GM21619 (cell line): ENCODE measurements at regions not wholly inside any gene's neighbourhood (a gene's known extent, or its start where the extent isn't known, plus 50 kb on each side); places are given as distances from the start of the nearest gene placed in this dataset.
A peak's percentile ranks its signal among the peaks of the same experiment; 100 is the strongest.

Experiments used
- ATAC-seq: cut with Tn5 transposase; IDR thresholded peaks from one replicate; pipeline ENCODE4 v1.9.1; 2021; ENCODE audit not compliant: unreplicated experiment

DNA sequence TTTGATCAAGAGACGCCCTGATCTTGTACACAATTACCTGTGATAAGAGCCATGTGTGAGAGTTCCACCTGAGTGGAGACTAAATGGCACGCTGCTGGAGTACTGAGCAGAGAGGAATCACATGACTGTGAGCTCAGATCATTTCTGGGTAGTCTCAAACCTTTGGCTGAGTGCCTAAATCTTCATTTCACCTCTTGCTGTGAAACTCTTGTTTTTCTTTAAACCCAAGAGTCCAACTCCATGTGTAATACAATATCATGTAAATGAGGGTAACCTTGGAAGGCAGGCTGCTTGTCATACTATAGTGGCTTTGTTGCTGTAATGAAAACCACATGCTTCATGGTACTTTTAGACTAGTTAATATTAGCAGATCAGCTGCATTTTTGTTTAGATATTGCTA lies 156.9 kb downstream of the CAND1 start:
- ATAC-seq = no peak

DNA sequence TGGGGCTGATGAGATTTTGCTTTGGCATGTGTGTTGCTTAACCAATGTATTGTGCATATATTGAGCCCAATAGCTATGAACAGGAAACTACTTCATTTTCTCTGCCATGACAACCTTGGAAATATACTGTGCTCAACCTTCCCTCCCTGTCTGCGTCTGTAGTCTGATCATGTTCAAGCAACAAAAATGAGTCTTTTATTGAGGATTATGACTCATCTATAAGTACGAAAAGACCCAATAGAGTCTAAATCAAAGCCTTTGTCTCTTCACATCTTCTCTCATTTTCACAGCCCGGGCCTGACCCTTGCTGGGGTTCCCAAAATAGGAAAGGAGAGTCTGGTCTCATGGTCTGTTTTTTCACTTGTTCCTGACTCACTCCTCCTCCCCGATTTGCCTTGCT lies 158.2 kb downstream of the CAND1 start:
- no peak for ATAC-seq

DNA sequence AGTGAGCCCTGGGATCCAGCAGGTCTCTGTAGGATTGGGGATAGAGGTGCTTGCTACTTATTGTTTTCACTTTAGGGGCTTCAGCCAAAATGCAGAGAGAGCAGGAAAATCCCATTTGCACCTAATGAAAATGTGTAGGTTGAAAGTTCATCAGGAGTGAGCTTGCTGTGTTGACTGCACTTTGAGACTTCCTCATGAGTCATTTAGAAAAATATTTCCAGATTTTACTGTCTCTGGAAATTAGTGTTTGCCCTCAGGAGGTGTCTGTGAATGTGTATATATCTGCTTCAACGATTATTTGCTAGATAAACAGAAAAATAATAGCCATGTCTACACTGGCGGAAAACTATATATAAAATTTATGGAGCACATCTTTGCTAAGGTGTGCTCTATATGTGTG lies 159.3 kb downstream of the CAND1 start:
- no peak for ATAC-seq

DNA sequence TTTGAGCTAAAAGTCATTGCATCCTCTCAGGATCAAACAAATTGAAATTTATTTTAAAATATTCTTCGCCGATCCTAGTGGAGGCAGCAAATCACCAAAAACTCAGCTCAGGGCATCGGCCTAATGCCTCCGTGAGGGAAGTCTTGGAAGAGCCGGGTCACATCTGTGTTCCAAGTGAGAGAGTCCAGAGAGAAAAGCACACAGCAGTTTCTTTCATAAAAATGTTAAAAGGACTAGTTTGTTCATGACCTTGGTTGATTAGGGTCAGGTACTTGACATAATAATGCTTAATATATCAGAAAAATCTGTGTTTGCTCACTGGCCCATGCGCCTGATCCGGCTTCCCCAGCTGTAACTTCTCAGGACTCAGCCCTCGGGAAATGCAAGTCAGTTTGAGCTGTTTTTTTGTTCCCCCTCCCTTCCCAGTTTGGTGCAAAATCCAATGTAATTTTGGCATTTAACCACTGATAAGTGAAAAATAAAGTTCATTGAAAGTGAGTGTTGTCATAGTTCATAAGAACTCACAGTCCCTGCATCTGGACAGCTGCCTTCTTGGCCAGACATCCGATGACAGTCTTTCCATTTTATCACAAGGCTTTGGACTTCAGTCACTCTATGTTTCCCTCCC lies 161.7 kb downstream of the CAND1 start:
- no peak for ATAC-seq

- no peak for ATAC-seq
Observed at GRCh38 chr12:67431411-67432020, 162.4 kb downstream of the CAND1 start.

DNA sequence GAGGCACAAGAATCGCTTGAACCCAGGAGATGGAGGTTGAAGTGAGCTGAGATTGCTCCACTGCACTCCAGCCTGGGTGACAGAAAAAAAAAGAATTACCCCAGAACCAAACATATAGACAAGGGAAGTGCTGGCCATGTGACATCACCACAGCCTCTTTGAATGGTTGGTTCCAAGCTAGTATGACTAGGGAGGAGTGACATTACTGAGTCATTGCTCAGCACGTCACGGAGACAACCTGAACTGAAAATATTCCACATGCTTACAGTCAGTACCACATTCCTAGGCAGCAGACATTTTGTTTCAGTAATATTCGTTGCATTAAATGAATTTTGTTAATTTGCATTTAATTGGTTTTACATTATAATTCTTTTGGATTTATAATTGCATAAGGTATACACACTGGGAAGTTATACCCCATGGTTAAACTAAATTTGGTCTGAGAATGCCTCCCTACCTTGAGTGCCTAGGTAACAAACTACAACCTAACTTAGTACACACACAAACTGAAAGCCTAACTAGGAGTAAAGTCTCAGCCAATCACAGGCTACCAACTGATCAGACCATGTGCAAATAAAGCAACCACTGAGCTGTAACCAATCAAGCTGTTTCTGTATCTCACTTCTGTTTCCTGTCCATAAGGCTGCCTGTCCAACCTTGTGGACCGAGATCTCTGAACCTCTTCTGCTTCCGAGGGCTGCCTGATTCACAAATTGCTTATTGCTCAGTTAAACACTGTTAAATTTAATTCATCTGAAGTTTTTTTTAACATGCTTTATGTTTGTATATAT lies 164.4 kb downstream of the CAND1 start:
- ATAC-seq = peak; percentile 93

GRCh38 chr12:67434671-67435370 lies 165.7 kb downstream of the CAND1 start:
- ATAC-seq = no peak

DNA sequence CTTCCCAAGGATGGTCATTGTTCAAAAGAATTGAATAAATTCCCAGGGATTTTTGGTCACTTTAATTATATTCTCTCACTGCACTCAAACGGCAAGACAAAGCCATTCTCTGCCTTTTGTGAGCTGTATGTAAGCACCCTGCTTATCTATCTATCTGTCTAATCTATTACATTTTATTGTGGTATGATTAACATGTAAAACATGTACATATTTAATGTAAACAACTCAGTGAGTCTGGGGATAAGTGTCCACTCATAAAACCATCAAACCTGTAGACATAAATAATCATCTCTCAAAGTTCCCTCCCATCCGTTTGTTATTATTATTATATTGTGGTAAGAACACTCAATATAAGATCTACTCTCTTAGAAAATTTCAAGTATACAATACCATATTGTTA lies 167.1 kb downstream of the CAND1 start:
- no peak for ATAC-seq

GRCh38 chr12:67437011-67437410 lies 167.9 kb downstream of the CAND1 start:
- no peak for ATAC-seq

DNA sequence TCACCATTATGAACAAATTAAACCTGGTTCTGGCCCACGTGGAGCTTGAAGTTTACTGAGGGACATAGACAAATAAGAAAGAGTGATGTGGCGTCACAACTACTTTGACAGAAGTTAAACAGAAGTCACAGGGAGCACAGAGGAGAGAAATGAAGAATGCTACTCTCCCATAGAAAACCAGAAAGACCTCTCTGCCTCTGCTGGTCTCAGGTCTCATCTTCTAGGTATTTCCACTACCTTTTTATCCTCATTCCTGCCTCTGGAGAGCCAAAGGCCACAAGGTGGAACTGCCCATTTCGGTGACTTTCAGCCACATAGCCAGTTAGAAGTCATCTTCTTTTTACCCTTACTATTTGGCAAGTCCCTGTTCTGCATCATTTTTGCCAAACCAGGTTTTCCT lies 170.5 kb downstream of the CAND1 start:
- ATAC-seq = no peak

DNA sequence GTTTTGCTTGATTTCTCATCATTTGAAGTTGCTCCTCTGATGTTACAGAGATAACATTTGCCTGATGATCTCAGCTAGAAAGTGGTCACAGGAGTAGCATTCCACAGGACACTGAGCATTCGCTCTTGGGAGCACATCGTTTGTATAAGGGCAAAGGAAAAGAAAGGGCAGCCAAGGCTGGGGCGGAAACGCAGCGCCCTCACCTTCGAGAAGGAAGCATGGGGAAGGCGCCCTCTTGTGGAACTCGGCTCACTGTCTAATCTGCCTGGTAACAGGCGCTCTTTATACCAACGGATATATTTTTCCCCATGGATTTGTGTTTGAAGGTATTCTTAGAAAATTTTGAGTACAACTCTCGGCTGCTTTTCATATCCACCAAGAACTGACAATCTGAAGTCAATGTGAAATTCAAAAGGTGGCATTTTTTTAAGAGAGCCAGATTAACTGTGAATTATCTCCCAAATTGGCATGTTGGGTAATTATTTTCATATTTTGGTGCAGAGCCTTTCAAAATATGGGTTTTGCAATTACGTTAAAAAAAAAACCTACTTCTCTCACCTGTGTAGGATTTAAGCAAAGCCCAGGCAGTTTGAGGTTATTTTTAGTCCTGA lies 172.7 kb downstream of the CAND1 start:
- ATAC-seq = peak; percentile 97

DNA sequence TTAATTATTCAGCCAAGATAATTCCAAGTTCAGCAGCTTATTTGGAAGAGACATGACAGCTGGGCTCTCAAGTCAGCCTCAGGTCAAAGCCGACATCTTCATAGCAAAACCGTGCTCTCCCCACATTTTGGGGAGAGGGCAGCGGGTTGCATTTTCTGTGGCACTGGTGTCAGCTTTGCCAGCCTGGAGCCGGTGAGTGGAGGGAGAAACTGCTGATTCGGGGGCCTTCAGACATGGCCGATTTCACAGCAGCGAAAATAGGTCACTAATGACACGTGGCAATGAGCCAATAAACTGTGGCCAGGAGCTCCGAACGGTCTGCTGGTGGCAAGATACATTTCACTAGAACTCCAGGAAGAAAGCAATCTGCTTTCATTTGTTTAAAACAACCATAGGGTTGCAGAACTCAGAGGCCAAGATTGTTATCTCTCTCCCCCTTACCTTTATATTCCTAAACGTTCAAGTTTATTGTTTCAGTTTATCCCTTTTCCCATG lies 173.2 kb downstream of the CAND1 start:
- ATAC-seq = no peak

DNA sequence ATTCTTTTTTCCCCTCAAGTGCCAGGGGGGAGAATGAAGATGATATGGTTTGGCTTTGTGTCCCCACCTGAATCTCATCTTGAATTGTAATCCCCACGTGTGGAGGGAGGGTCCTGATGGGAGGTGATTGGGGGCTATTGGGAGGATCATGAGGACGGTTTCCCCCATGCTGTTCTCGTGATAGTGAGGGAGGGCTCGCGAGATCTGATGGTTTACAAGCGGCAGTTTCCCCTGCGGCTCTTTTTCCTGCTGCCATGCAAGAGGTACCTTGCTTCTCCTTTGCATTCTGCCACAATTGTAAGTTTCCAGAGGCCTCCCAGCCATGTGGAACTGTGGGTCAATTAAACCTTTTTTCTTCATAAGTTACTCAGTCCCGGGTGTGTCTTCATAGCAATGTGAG lies 173.7 kb downstream of the CAND1 start:
- ATAC-seq = no peak

DNA sequence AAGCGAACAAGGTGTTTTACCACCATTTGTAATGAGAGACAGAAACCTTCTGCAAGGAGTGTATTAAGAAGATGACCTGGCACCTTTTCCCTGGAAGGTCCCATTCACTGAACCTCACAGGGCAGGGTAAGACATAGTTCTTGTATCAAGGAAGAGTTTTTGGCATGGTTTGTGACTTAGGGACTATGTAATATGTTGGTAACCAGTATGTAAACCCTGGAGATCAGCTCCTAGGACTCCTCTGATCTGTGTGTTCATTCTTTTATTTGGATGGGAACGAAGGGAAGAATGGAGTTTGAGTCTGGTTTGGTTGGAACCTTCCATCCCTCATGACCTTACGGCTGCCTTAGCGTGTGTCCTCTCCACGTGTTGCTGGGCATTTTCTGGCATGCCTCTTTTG lies 175.4 kb downstream of the CAND1 start:
- ATAC-seq = no peak

DNA sequence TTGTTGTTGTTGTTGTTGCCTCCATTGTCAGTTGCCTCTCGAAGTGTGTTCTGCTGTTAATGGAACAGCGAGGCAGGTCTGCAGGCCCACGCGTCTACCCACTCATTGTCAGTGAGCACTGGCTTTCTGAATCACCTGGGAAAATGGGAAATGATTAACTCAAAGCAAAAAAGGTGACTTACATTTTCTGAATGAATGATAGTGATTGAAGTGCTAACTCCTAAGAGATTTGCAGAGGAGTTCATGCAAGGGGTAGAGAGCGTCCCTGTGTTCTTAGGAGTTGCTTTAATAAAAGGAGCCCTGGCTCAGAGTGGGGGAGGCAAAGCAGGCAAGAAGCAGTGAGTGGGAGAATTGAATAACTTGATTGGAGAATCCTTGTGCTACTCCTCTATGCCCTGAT lies 177.6 kb downstream of the CAND1 start:
- no peak for ATAC-seq

DNA sequence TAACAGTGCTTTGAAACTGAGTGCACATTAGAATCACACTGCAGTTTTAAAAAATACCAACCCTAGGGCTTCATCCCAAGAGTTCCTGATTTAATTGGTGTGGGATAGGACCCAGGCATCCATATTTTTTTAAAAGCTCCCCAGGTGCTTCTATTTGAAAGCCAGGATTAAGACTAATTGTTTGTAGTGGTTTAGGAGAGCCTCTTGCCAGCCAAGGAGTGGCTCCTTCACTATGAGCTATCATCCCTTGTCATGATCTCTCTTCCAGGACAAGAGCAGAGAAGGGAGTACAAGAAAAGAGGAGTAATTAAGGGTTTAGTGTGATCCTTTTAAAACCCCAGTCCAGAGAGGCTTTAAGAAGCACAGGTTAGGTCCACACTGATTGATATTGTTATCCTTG lies 178.0 kb downstream of the CAND1 start:
- ATAC-seq = no peak

- peak; percentile 78 for ATAC-seq
Observed at GRCh38 chr12:67449591-67450052, 180.5 kb downstream of the CAND1 start.

DNA sequence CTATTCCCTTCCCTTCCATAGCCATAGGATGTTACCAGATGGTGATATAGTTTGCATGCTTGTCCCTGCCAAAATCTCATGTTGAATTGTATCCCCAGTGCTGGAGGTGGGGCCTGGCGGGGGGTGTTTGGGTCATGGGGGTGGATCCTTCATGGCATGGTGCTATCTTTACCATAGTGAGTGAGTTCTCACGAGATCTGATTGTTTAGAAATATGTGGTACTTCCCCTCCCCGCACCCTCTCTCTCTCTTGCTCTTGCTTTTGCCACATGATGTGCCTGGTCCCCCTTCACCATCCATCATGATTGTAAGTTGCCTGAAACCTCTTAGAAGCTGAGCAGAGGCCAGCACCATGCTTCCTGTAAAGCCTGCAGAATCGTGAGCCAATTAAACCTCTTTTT lies 181.3 kb downstream of the CAND1 start:
- no peak for ATAC-seq

DNA sequence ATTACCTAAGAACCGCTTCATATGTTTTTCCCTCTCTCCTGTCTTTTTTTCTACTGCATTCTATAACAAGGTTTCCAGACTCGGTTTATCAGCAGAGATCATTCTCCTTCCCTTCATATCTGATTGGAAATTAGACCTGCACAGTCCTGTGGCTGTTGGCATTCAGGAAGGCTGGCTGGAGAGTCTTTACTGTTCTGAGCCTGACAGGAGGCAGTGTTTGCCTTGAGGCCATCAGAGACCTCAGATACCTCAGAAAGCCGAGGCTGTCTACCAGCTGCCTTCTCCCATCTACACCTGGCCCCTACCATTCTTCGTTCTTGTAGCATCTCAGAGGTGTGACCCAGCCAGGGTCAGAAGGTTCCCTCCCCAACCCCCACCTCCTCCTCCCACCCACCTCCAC lies 182.0 kb downstream of the CAND1 start:
- no peak for ATAC-seq

DNA sequence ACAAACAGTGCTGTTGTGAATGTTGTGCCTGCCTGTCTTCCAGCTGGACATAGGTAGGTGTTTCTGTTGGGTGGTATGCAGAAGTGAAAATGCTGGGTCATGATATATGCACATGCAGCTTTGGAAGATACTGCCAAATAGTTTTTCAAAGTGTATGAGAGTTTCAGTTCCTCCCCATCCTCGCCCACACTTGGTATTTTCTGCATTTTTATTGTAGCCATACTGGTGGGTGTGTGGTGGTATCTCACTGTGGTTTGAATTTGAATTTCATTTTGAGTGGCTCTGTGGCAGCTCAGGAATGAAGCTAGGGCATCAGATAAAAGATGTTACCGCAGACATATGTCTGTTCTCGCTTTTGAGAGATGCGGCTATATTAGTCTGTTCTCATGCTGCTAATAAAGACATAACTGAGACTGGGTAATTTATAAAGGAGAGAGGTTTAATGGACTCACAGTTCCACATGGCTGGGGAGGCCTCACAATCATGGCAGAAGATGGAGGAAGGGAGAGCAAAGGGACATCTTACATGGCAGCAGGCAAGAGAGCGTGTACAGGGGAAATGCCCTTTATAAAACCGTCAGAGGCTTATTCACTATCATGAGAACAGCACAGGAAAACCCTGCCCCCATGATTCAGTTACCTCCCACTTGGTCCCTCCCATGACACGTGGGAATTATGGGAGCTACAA lies 183.1 kb downstream of the CAND1 start:
- ATAC-seq = peak; percentile 50
